OCI-LY7 (cell line): ENCODE measurements at regions not wholly inside any gene's neighbourhood (a gene's known extent, or its start where the extent isn't known, plus 50 kb on each side); places are given as distances from the start of the nearest gene placed in this dataset.

ENCODE experiments used
- CTCF ChIP-seq: fragments of 200-600 bp; sonication (generic); conservative IDR thresholded peaks from 2 replicates; pipeline ENCODE4 v1.5.1; 2014; ENCODE audit warnings: mild to moderate bottlenecking, antibody characterized with exemption, low read length, moderate library complexity, mixed read lengths
- EZH2phosphoT487 ChIP-seq: fragments of 200-600 bp; sonication (generic); IDR thresholded peaks from 2 replicates; pipeline ENCODE4 v1.6.1; 2018; ENCODE audit warnings: low read depth, borderline replicate concordance, mild to moderate bottlenecking, mixed run types, antibody characterized with exemption, low read length, moderate library complexity, mixed read lengths

DNA sequence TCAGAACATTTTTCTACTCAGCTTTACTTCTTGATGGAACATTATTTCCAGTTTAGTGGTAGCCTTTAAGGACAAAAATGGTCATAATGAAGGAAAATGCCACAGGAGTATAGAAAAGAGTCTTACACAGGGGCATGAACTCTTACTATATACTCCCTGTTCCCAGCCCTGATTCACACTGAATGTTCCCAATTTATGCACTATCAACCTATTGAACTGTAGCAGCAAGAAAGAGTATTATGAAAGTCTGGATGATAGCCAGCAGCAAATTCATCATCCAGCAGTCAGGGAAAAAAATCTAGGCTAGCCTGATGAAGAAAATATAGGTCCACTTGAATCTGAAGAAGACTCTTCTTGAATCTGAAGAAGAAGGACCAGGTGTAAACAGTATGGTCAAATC, 1170.3 kb upstream of the CHAC2 start:
- TF ChIP-seq CTCF (no peak), EZH2phosphoT487 (no peak)
